ENCODE measurements at regions not wholly inside any gene's neighbourhood (a gene's known extent, or its start where the extent isn't known, plus 50 kb on each side); places are given as distances from the start of the nearest gene placed in this dataset.

DNA sequence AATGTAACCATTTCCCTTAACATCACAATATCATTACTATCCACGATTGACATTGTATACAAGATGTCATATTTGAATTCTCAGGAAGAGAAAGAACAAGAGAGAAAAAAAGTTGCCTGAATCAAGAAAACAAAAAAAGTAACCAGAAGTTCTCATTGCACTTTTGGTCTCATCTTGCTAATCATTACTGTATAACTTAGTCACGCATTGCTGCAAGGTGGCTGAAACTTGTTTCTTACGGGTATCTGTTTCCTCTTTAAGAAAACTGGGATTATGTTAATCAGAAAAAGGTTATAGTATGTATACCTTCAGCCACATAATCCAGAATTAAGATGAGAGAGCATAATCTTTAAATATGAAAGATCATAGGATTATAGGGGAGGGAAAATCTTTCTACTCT is 639.7 kb upstream of the SYT4 start:
- Histone ChIP-seq H3K27me3 (ENCODE audit: insufficient read depth, low read depth) (no peaks in the 10 kb centered on the region), H2AFZ (ENCODE audit: low read depth) (no peak overlapping the region), H3K79me2 (ENCODE audit: insufficient read depth, low read depth) (no peaks in the 10 kb centered on the region), H3K27ac (no peak overlapping the region), H4K20me1 (ENCODE audit: insufficient read depth) (no peaks in the 10 kb centered on the region), H3K36me3 (ENCODE audit: insufficient read depth) (no peaks in the 10 kb centered on the region), H3K4me2 (no peak overlapping the region), H3K9ac (no peak overlapping the region), H3K4me3 (IDR thresholded peaks at IDR 0.05; ENCODE audit: insufficient read depth, low read depth, low read length) (no peak overlapping the region), H3K4me1 (ENCODE audit: low read depth, poor library complexity, severe bottlenecking) (no peaks in the 10 kb centered on the region)
- TF ChIP-seq, protein P1, sequence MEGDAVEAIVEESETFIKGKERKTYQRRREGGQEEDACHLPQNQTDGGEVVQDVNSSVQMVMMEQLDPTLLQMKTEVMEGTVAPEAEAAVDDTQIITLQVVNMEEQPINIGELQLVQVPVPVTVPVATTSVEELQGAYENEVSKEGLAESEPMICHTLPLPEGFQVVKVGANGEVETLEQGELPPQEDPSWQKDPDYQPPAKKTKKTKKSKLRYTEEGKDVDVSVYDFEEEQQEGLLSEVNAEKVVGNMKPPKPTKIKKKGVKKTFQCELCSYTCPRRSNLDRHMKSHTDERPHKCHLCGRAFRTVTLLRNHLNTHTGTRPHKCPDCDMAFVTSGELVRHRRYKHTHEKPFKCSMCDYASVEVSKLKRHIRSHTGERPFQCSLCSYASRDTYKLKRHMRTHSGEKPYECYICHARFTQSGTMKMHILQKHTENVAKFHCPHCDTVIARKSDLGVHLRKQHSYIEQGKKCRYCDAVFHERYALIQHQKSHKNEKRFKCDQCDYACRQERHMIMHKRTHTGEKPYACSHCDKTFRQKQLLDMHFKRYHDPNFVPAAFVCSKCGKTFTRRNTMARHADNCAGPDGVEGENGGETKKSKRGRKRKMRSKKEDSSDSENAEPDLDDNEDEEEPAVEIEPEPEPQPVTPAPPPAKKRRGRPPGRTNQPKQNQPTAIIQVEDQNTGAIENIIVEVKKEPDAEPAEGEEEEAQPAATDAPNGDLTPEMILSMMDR (conservative IDR thresholded peaks at IDR 0.05; ENCODE audit: low read depth, low read length), result no peak

DNA sequence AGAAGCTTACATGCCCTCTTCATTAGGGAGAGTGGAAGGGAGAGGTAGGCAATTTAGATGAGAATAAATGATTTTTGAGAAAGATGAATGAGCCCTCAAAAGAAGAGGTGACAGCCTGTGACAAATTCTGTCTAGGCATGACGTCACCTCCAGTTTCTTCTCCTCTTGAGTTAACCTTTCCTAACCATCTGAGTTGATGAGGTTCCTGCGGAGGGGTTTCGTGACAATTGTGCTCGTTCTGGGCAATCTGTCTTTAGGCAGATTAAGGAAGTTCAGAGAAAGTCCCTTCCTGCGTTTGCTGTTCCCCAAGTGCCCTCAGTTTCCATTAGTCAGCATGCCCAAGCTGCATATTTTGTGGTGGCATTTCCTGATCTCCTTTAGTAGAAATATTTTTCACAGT is 640.2 kb upstream of the SYT4 start:
- H4K20me1 ChIP-seq (ENCODE audit: insufficient read depth), result no peaks in the 10 kb centered on the region
- no peak overlapping the region for H2AFZ ChIP-seq (ENCODE audit: low read depth)
- TF ChIP-seq, protein P1 (conservative IDR thresholded peaks at IDR 0.05; ENCODE audit: low read depth, low read length), result no peak
- H3K4me1 ChIP-seq (ENCODE audit: low read depth, poor library complexity, severe bottlenecking), result no peaks in the 10 kb centered on the region
- no peaks in the 10 kb centered on the region for H3K79me2 ChIP-seq (ENCODE audit: insufficient read depth, low read depth)
- no peak overlapping the region for H3K27ac ChIP-seq
- no peak overlapping the region for H3K9ac ChIP-seq
- H3K36me3 ChIP-seq (ENCODE audit: insufficient read depth), result no peaks in the 10 kb centered on the region
- H3K4me3 ChIP-seq (IDR thresholded peaks at IDR 0.05; ENCODE audit: insufficient read depth, low read depth, low read length), result no peak overlapping the region
- H3K27me3 ChIP-seq (ENCODE audit: insufficient read depth, low read depth), result no peaks in the 10 kb centered on the region
- H3K4me2 ChIP-seq, result no peak overlapping the region

DNA sequence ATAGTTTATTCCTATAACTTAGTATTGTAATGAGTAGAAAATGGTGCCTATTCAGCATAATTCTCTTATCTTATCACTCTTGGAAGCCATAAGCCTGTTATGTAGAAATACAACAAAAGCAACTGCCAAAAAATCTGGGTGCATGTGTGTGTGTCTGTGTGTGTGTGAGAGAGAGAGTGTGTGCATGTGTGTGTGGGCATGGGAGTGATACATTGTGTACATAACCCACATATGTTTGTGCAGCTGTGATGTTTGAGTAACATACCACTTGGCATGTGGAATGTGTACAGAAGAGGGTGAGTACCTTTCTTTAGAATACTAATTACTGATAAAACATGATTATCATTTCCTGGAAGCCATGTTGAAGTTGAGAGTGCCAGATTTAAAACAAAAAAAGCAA is 642.3 kb upstream of the SYT4 start:
- TF ChIP-seq, protein P1 (conservative IDR thresholded peaks at IDR 0.05; ENCODE audit: low read depth, low read length), result no peak
- H2AFZ ChIP-seq (ENCODE audit: low read depth), result no peak overlapping the region
- H3K4me2 ChIP-seq, result no peak overlapping the region
- H3K4me1 ChIP-seq (ENCODE audit: low read depth, poor library complexity, severe bottlenecking), result no peaks in the 10 kb centered on the region
- no peak overlapping the region for H3K9ac ChIP-seq
- H3K79me2 ChIP-seq (ENCODE audit: insufficient read depth, low read depth), result no peaks in the 10 kb centered on the region
- H3K27ac ChIP-seq, result no peak overlapping the region
- H3K36me3 ChIP-seq (ENCODE audit: insufficient read depth), result no peaks in the 10 kb centered on the region
- no peaks in the 10 kb centered on the region for H4K20me1 ChIP-seq (ENCODE audit: insufficient read depth)
- H3K4me3 ChIP-seq (IDR thresholded peaks at IDR 0.05; ENCODE audit: insufficient read depth, low read depth, low read length), result no peak overlapping the region
- H3K27me3 ChIP-seq (ENCODE audit: insufficient read depth, low read depth), result no peaks in the 10 kb centered on the region

DNA sequence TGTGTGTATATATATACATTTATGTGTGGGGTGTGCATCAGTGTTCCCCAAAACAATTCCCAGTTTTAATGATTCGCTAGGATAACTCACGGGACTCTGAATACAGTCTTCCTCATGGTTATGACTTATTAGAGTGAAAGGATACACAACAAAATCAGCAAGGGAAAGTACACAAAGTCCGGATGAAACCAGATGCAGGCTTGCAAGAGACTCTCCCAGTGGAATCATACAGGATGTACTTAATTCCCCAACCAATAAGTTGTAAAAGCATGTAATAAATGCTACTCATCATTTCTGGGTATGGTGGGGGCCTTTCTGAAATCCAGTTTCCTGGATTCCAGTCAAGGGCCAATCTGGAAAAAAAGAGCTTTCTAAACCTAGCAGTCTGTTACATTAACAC is 654.1 kb upstream of the SYT4 start:
- no peaks in the 10 kb centered on the region for H3K4me1 ChIP-seq (ENCODE audit: low read depth, poor library complexity, severe bottlenecking)
- no peak overlapping the region for H3K9ac ChIP-seq
- no peaks in the 10 kb centered on the region for H3K79me2 ChIP-seq (ENCODE audit: insufficient read depth, low read depth)
- TF ChIP-seq, protein P1 (conservative IDR thresholded peaks at IDR 0.05; ENCODE audit: low read depth, low read length), result no peak
- H3K4me3 ChIP-seq (IDR thresholded peaks at IDR 0.05; ENCODE audit: insufficient read depth, low read depth, low read length), result no peak overlapping the region
- no peaks in the 10 kb centered on the region for H3K36me3 ChIP-seq (ENCODE audit: insufficient read depth)
- H2AFZ ChIP-seq (ENCODE audit: low read depth), result no peak overlapping the region
- no peaks in the 10 kb centered on the region for H4K20me1 ChIP-seq (ENCODE audit: insufficient read depth)
- H3K4me2 ChIP-seq, result no peak overlapping the region
- no peaks in the 10 kb centered on the region for H3K27me3 ChIP-seq (ENCODE audit: insufficient read depth, low read depth)
- no peak overlapping the region for H3K27ac ChIP-seq

DNA sequence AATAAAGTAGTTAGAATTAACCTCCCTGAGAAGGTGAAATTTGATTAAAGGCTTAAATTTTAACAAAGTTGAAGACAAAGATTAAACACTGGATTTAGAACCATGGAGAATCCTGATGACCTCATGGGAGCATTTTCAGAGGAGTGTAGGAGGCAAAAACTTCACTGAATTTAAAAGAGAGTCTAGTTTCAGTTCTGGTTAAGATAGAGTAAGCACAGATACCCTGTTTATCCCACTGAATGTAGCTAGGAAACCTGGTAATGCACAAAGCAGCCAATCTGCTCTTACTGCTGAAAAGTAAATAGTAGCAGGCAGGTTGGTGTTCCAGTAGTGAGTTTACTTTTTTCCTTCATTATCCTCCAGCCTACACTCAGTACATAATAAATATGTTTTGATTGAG is 654.9 kb upstream of the SYT4 start:
- Histone ChIP-seq H4K20me1 (ENCODE audit: insufficient read depth) (no peaks in the 10 kb centered on the region), H3K9ac (no peak overlapping the region), H2AFZ (ENCODE audit: low read depth) (no peak overlapping the region), H3K36me3 (ENCODE audit: insufficient read depth) (no peaks in the 10 kb centered on the region), H3K4me3 (IDR thresholded peaks at IDR 0.05; ENCODE audit: insufficient read depth, low read depth, low read length) (no peak overlapping the region), H3K27ac (no peak overlapping the region), H3K4me1 (ENCODE audit: low read depth, poor library complexity, severe bottlenecking) (no peaks in the 10 kb centered on the region), H3K27me3 (ENCODE audit: insufficient read depth, low read depth) (no peaks in the 10 kb centered on the region), H3K79me2 (ENCODE audit: insufficient read depth, low read depth) (no peaks in the 10 kb centered on the region), H3K4me2 (no peak overlapping the region)
- TF ChIP-seq, protein P1 (conservative IDR thresholded peaks at IDR 0.05; ENCODE audit: low read depth, low read length), result no peak

All from KMS-11 (cell line).